GM12872 (cell line): ENCODE measurements at regions not wholly inside any gene's neighbourhood (a gene's known extent, or its start where the extent isn't known, plus 50 kb on each side); places are given as distances from the start of the nearest gene placed in this dataset.

Experiments used
- TF ChIP-seq, protein P1 (sequence below): IDR thresholded peaks from 3 replicates; pipeline ENCODE4 v1.5.1; 2011; ENCODE audit warnings: low read depth, mild to moderate bottlenecking, low read length, moderate library complexity; ENCODE audit not compliant: insufficient read depth

DNA sequence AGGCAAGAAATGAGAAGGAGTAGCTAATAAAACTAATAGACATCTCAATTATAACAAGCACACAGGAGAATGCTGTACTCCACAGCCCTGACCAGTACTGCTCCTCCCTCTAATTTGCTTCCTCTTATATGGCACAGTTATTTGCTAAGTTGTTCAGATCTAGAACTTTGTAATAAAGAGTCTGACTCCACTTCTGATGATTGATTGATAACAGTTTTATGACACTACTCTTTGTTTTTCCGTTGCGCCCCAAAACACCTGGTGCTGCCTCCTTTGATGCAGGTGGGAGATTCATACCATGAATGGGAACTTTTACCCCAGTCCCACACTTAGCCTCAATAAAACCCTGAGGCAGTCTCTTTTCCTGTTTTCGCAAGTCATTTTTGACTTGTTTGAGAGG, 777.7 kb downstream of the GBE1 start:
- TF ChIP-seq, protein P1, sequence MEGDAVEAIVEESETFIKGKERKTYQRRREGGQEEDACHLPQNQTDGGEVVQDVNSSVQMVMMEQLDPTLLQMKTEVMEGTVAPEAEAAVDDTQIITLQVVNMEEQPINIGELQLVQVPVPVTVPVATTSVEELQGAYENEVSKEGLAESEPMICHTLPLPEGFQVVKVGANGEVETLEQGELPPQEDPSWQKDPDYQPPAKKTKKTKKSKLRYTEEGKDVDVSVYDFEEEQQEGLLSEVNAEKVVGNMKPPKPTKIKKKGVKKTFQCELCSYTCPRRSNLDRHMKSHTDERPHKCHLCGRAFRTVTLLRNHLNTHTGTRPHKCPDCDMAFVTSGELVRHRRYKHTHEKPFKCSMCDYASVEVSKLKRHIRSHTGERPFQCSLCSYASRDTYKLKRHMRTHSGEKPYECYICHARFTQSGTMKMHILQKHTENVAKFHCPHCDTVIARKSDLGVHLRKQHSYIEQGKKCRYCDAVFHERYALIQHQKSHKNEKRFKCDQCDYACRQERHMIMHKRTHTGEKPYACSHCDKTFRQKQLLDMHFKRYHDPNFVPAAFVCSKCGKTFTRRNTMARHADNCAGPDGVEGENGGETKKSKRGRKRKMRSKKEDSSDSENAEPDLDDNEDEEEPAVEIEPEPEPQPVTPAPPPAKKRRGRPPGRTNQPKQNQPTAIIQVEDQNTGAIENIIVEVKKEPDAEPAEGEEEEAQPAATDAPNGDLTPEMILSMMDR: no peak

DNA sequence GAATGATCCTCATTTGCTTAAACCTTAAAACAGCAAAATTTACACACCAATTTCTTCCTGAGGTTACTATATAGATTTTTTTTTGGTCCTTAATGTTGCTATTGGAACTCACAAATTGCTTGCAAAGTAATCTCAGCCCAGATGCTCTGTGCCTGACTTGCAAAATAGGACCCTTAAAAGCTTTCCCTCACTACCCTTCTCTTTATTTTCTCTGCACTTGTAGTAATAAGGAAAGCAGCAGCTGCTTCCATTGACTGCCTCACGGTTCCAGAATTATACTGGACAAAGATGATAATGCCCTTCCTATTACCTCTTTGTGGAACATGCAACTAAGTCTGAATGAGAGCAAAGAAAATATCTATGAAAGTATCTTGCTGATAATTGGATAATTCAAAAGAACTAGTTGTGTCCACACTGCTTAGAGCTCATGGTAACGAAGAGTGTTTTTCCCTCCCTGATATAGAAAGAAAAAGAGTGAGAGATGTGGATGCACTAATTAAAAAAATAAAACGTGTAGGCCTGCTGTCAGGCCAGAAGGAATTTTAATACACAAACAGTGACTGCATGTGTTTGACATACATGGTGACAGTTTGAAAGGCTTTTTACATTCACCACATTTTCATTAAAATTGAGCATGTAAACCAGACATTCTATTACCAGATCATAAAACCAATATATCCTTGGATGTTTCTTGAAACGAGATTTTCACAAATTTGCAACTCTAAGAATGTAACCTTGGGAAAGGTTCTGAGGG, 783.1 kb downstream of the GBE1 start:
- TF ChIP-seq, protein P1: no peak

DNA sequence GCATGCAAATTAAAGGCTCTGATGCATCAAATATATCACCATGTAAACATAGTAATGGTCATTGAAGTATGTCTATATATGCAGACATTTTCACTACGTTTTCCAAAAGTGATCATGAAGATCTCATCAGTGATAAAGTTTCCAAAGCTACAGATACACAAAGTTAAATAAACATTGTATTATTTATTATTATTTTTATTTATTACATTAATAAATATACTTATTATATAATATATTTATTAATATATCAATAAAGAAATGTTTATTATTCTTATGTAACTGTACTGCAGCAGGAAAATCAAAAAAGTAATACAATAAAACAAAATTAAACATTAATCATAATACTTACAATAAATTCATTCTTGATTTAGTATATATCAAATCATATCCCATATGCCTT, 791.2 kb downstream of the GBE1 start:
- TF ChIP-seq, protein P1: no peak

DNA sequence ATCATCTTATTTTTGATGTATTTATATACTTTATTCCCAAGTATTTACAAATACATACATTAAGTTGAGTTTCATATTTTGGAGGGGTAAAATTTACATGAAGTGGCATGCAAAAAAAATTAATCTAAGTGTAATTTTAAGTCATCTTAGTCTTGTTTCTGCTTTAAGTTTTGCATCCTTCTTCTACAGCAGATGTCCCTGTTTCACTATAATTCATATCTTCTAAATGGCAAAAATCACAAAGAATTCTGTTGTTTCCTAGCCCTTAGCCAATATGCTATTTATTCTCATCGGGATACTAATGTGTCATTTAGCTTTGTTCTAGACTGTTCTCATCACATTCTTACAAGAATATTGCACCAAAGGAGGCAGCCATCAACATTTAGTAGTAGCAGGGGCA, 831.9 kb downstream of the GBE1 start:
- TF ChIP-seq, protein P1: no peak

DNA sequence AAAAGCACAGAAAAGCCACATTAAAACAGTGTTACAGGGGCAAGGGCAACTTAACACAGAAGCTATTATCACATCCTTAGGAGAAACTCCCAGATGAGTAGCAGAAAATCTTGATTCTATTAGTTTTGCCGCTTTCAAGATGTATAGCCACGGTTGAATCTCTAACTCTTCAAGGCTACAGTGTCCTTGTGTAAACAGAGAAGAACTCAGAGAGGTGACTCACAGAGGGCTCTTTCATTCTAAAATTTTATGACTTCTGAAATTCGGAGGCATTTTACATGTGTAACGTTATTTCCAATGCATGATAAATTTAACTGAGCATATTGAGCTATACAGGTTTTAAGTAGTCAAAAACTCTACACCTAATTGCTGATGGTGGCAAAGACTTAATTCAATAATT, 846.6 kb downstream of the GBE1 start:
- TF ChIP-seq, protein P1: no peak

DNA sequence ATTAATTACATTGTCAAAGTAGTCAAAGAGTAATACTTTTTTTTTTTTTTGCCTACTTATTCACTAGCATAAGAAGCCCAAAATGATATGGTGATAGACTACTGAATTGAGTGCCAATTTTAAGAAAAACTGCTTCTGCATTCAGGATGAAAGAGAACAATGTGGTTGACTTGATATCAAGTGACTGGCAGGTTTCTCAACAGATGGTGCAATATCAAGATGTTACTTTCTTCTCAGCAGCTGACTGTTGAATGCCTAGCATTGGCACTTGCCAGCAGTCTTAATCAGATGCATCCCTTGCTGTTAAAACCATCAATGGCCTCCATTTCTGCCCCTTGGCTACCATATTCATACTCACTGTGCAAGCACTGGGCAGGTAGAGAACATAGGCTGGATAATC, 863.2 kb downstream of the GBE1 start:
- TF ChIP-seq, protein P1: no peak

DNA sequence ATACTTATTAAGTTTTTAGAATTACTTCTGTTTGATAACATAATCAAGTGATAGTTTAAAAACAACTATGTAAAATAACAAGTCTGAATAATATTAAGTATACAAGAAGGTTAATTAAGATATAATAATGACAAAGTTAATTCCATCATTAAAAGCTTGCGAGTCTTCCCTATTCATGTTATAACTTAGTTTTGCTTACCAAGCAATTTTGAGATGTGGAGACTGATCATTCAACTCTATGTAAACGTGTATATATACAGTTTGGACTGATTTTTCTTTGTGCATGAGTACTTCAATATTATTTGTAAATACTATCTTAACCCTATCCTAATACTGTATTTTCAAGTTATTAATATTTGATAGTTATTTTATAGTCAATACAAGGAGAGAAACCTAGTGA, 870.9 kb downstream of the GBE1 start:
- TF ChIP-seq, protein P1: no peak

DNA sequence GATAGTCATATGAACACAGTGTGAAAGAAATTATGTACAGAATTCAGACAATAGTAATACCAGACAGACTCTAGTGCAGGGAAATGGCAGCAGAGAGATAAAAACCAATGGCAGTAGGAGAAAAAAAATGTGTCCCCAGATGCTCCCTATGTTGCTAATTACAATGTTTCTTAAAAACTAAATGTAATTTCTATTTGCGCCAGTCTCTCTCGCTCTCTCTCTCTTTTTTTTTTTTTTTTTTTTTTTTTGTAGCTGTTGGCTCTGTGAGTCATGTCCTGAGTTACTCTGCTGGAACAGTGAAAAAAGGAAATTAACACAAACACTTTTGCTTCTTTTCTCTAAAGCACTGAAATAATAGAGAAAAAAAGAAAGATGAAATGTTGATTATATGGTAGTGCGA, 871.9 kb downstream of the GBE1 start:
- TF ChIP-seq, protein P1: no peak
